Midbrain (tissue), 1 donor: ENCODE measurements at regions not wholly inside any gene's neighbourhood (a gene's known extent, or its start where the extent isn't known, plus 50 kb on each side); places are given as distances from the start of the nearest gene placed in this dataset.

Experiments
- DNase-seq: peaks from one replicate; lab custom pipeline; 2025; lab: John Stamatoyannopoulos, UW

GRCh38 chrX:51437521-51437920 lies 58.9 kb downstream of the NUDT11 start:
- no peak for DNase-seq

- no peak for DNase-seq
Measured at GRCh38 chrX:51435101-51435500, 61.3 kb downstream of the NUDT11 start.

- no peak for DNase-seq
Measured at GRCh38 chrX:51421972-51422597, 74.3 kb downstream of the NUDT11 start.

GRCh38 chrX:51420610-51421009 lies 75.8 kb downstream of the NUDT11 start:
- DNase-seq, result peak; percentile 23

- DNase-seq, result no peak
Measured at GRCh38 chrX:51408462-51408861, 75.8 kb downstream of the NUDT10 start.

- no peak for DNase-seq
Measured at GRCh38 chrX:51407520-51408409, 75.1 kb downstream of the NUDT10 start.

- DNase-seq, result no peak
Measured at GRCh38 chrX:51406688-51407519, 74.3 kb downstream of the NUDT10 start.

- DNase-seq, result no peak
Measured at GRCh38 chrX:51404445-51404844, 71.8 kb downstream of the NUDT10 start.

GRCh38 chrX:51395810-51396728 lies 63.4 kb downstream of the NUDT10 start:
- DNase-seq, result no peak

- DNase-seq, result no peak
Measured at GRCh38 chrX:51395480-51395809, 62.8 kb downstream of the NUDT10 start.
